Neural cell (in vitro differentiated cells): ENCODE measurements at regions not wholly inside any gene's neighbourhood (a gene's known extent, or its start where the extent isn't known, plus 50 kb on each side); places are given as distances from the start of the nearest gene placed in this dataset.

Experiments used
- H2AFZ ChIP-seq: fragments of 200-600, 300-800 bp; sonication (generic), shearing (Covaris generic); 2 replicates; pipeline ENCODE4 v1.6.0; 2014; ENCODE audit warnings: low read depth, mild to moderate bottlenecking, antibody characterized with exemption, low read length, moderate library complexity
- H3F3A ChIP-seq: fragments of 200-600 bp; shearing (Covaris generic); 2 replicates; pipeline ENCODE4 v1.6.1; 2016; ENCODE audit warnings: mild to moderate bottlenecking, moderate library complexity, mixed read lengths, antibody characterized with exemption, low read length; ENCODE audit not compliant: insufficient read depth, poor library complexity, severe bottlenecking
- H3K27ac ChIP-seq: fragments of 200-600, 300-800 bp; sonication (generic), shearing (Covaris generic); 2 replicates; pipeline ENCODE4 v1.5.1; 2014; ENCODE audit warnings: mild to moderate bottlenecking, low read length, moderate library complexity
- H3K27me3 ChIP-seq: fragments of 300-800, 200-600 bp; sonication (generic), shearing (Covaris generic); 2 replicates; pipeline ENCODE4 v1.6.0; 2014; ENCODE audit warnings: mild to moderate bottlenecking, low read depth, low read length, moderate library complexity; ENCODE audit not compliant: insufficient read depth
- H3K36me3 ChIP-seq: fragments of 300-800, 200-600 bp; sonication (generic), shearing (Covaris generic); 2 replicates; pipeline ENCODE4 v1.5.1; 2014; ENCODE audit warnings: mild to moderate bottlenecking, antibody characterized with exemption, low read length, moderate library complexity; ENCODE audit not compliant: insufficient read depth
- H3K4me2 ChIP-seq: fragments of 300-800, 200-600 bp; sonication (generic), shearing (Covaris generic); 2 replicates; pipeline ENCODE4 v1.6.0; 2014; ENCODE audit warnings: mild to moderate bottlenecking, low read length
- H3K4me3 ChIP-seq: fragments of 300-800, 200-600 bp; sonication (generic), shearing (Covaris generic); 2 replicates; pipeline ENCODE4 v1.5.1; 2014; ENCODE audit warnings: mild to moderate bottlenecking, low read length, moderate library complexity
- H3K79me2 ChIP-seq: fragments of 200-600 bp; shearing (Covaris generic); replicated peaks from 2 replicates; pipeline ENCODE4 v1.6.0; 2014; ENCODE audit warnings: mild to moderate bottlenecking, low read length, moderate library complexity; ENCODE audit not compliant: insufficient read depth
- H3K9ac ChIP-seq: fragments of 300-800, 200-600 bp; sonication (generic), shearing (Covaris generic); 2 replicates; pipeline ENCODE4 v1.6.1; 2016; ENCODE audit warnings: mild to moderate bottlenecking, low read length, mixed read lengths
- H3K9me2 ChIP-seq: fragments of 200-600 bp; shearing (Covaris generic); 2 replicates; pipeline ENCODE4 v1.6.1; 2016; ENCODE audit warnings: mild to moderate bottlenecking, low read length, mixed read lengths; ENCODE audit not compliant: insufficient read depth
- H3K9me3 ChIP-seq: fragments of 200-600, 300-800 bp; sonication (generic), shearing (Covaris generic); 2 replicates; pipeline ENCODE4 v1.6.1; 2016; ENCODE audit warnings: mild to moderate bottlenecking, mixed run types, low read length, moderate library complexity, mixed read lengths
- H4K20me1 ChIP-seq: fragments of 200-600 bp; shearing (Covaris generic); 2 replicates; pipeline ENCODE4 v1.6.1; 2016; ENCODE audit warnings: mild to moderate bottlenecking, mixed run types; ENCODE audit not compliant: insufficient read depth
- CTCF ChIP-seq: fragments of 450-650 bp; IDR thresholded peaks from 2 replicates; pipeline ENCODE4 v1.5.1; 2014; ENCODE audit warnings: antibody characterized with exemption, mild to moderate bottlenecking, moderate library complexity; ENCODE audit not compliant: poor library complexity, severe bottlenecking
- EP300 ChIP-seq: fragments of 450-650 bp; conservative IDR thresholded peaks from 2 replicates; pipeline ENCODE4 v1.6.1; 2014; ENCODE audit warnings: antibody characterized with exemption, mild to moderate bottlenecking, moderate library complexity; ENCODE audit not compliant: poor library complexity, severe bottlenecking
- EZH2 ChIP-seq: fragments of 200-600, 300-800 bp; shearing (Covaris generic), sonication (generic); IDR thresholded peaks from 2 replicates; pipeline ENCODE4 v1.6.1; 2014; ENCODE audit warnings: antibody characterized with exemption, low read length, borderline replicate concordance, mild to moderate bottlenecking; ENCODE audit not compliant: insufficient read depth, poor library complexity, severe bottlenecking
- MXI1 ChIP-seq: fragments of 450-650 bp; conservative IDR thresholded peaks from 2 replicates; pipeline ENCODE4 v1.6.1; 2014; ENCODE audit warnings: antibody characterized with exemption, mild to moderate bottlenecking; ENCODE audit not compliant: poor library complexity, severe bottlenecking
- POLR2AphosphoS5 ChIP-seq: IDR thresholded peaks from 2 replicates; pipeline ENCODE4 v1.6.1; 2012
- RAD21 ChIP-seq: fragments of 450-650 bp; conservative IDR thresholded peaks from 2 replicates; pipeline ENCODE4 v1.6.1; 2014; ENCODE audit warnings: antibody characterized with exemption, mild to moderate bottlenecking, moderate library complexity
- SMC3 ChIP-seq: fragments of 450-650 bp; conservative IDR thresholded peaks from 2 replicates; pipeline ENCODE4 v1.6.1; 2014; ENCODE audit warnings: antibody characterized with exemption, mild to moderate bottlenecking, moderate library complexity; ENCODE audit not compliant: poor library complexity
- TAF1 ChIP-seq: IDR thresholded peaks from 2 replicates; pipeline ENCODE4 v1.6.1; 2012; ENCODE audit warnings: low read depth
- TF ChIP-seq, protein P1 (sequence below): IDR thresholded peaks from 2 replicates; pipeline ENCODE4 v1.6.1; 2012; ENCODE audit warnings: borderline replicate concordance

DNA sequence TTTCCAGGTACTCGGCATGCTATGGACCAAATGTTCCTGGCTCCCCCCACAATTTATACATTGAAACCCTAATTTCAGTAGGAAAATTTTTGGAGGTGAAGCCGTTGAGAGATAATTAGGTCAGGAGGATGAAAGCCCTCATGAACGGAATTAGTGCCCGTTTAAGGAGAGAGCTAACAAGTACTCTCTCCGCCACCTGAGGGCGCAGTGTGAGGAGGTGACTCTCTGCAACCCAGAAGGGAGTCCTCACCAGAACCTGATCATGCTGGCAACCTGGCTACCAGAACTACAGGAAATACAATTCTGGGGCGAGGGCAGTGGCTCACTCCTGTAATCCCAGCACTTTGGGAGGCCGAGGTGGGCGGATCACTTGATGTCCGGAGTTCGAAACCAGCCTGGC lies 397.8 kb downstream of the SLITRK5 start:
- H4K20me1 ChIP-seq: no peaks in the 10 kb centered on the region
- TF ChIP-seq SMC3: no peak
- TF ChIP-seq RAD21: no peak
- TF ChIP-seq POLR2AphosphoS5: no peak
- no peak for TF ChIP-seq EP300
- TF ChIP-seq, protein P1, sequence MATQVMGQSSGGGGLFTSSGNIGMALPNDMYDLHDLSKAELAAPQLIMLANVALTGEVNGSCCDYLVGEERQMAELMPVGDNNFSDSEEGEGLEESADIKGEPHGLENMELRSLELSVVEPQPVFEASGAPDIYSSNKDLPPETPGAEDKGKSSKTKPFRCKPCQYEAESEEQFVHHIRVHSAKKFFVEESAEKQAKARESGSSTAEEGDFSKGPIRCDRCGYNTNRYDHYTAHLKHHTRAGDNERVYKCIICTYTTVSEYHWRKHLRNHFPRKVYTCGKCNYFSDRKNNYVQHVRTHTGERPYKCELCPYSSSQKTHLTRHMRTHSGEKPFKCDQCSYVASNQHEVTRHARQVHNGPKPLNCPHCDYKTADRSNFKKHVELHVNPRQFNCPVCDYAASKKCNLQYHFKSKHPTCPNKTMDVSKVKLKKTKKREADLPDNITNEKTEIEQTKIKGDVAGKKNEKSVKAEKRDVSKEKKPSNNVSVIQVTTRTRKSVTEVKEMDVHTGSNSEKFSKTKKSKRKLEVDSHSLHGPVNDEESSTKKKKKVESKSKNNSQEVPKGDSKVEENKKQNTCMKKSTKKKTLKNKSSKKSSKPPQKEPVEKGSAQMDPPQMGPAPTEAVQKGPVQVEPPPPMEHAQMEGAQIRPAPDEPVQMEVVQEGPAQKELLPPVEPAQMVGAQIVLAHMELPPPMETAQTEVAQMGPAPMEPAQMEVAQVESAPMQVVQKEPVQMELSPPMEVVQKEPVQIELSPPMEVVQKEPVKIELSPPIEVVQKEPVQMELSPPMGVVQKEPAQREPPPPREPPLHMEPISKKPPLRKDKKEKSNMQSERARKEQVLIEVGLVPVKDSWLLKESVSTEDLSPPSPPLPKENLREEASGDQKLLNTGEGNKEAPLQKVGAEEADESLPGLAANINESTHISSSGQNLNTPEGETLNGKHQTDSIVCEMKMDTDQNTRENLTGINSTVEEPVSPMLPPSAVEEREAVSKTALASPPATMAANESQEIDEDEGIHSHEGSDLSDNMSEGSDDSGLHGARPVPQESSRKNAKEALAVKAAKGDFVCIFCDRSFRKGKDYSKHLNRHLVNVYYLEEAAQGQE: no peak
- TF ChIP-seq EZH2: no peak
- no peak for TF ChIP-seq TAF1
- no peak for TF ChIP-seq CTCF
- TF ChIP-seq MXI1: no peak
- no peaks in the 10 kb centered on the region for H3F3A ChIP-seq
- no peaks in the 10 kb centered on the region for H3K79me2 ChIP-seq
- H3K4me3 ChIP-seq: no peak overlapping the region
- H3K9ac ChIP-seq: no peak overlapping the region
- no peaks in the 10 kb centered on the region for H3K27me3 ChIP-seq
- H3K9me2 ChIP-seq: no peaks in the 10 kb centered on the region
- no peak overlapping the region for H3K27ac ChIP-seq
- H3K9me3 ChIP-seq: no peaks in the 10 kb centered on the region
- H3K4me2 ChIP-seq: no peak overlapping the region
- no peak overlapping the region for H2AFZ ChIP-seq
- H3K36me3 ChIP-seq: no peaks in the 10 kb centered on the region

- Histone ChIP-seq H3K4me2 (no peak overlapping the region), H3K36me3 (no peaks in the 10 kb centered on the region), H3K79me2 (no peaks in the 10 kb centered on the region), H3K9me2 (no peaks in the 10 kb centered on the region), H2AFZ (no peak overlapping the region), H3K9ac (no peak overlapping the region), H4K20me1 (no peaks in the 10 kb centered on the region), H3K27me3 (no peaks in the 10 kb centered on the region), H3K4me3 (no peak overlapping the region), H3K27ac (no peak overlapping the region), H3K9me3 (no peaks in the 10 kb centered on the region), H3F3A (no peaks in the 10 kb centered on the region)
- TF ChIP-seq POLR2AphosphoS5 (no peak), EZH2 (no peak), SMC3 (no peak), EP300 (no peak), TAF1 (no peak), CTCF (no peak), MXI1 (no peak)
- TF ChIP-seq, protein P1: no peak
Observed at GRCh38 chr13:88071371-88071770, 400.2 kb downstream of the SLITRK5 start.
